SJSA1 (cell line): ENCODE measurements at regions not wholly inside any gene's neighbourhood (a gene's known extent, or its start where the extent isn't known, plus 50 kb on each side); places are given as distances from the start of the nearest gene placed in this dataset.

Experiments
- DNase-seq, 2 experiments: peaks; one replicate each; pipeline ENCODE4 v3.0.0-alpha.2; 2015 to 2020; ENCODE audit warnings: low spot score in 2 of 2, low read depth in 1 of 2
- H3K27ac ChIP-seq: fragments of 250-450 bp; sonication (Bioruptor Pico); 2 replicates; pipeline ENCODE4 v1.5.1; 2020; ENCODE audit warnings: mild to moderate bottlenecking, moderate library complexity
- H3K27me3 ChIP-seq: fragments of 250-450 bp; sonication (Bioruptor Pico); replicated peaks from 2 replicates; pipeline ENCODE4 v1.5.1; 2020; ENCODE audit warnings: mild to moderate bottlenecking, moderate library complexity
- H3K36me3 ChIP-seq: fragments of 250-450 bp; sonication (Bioruptor Pico); 2 replicates; pipeline ENCODE4 v1.5.1; 2020; ENCODE audit warnings: mild to moderate bottlenecking
- H3K4me1 ChIP-seq: fragments of 250-450 bp; sonication (Bioruptor Pico); replicated peaks from 2 replicates; pipeline ENCODE4 v1.6.1; 2021; ENCODE audit warnings: mild to moderate bottlenecking
- H3K4me3 ChIP-seq: fragments of 250-450 bp; sonication (Bioruptor Pico); 2 replicates; pipeline ENCODE4 v1.5.1; 2020; ENCODE audit warnings: mild to moderate bottlenecking
- H3K9me3 ChIP-seq: fragments of 250-450 bp; sonication (Bioruptor Pico); replicated peaks from 2 replicates; pipeline ENCODE4 v1.5.1; 2020; ENCODE audit warnings: mild to moderate bottlenecking

DNA sequence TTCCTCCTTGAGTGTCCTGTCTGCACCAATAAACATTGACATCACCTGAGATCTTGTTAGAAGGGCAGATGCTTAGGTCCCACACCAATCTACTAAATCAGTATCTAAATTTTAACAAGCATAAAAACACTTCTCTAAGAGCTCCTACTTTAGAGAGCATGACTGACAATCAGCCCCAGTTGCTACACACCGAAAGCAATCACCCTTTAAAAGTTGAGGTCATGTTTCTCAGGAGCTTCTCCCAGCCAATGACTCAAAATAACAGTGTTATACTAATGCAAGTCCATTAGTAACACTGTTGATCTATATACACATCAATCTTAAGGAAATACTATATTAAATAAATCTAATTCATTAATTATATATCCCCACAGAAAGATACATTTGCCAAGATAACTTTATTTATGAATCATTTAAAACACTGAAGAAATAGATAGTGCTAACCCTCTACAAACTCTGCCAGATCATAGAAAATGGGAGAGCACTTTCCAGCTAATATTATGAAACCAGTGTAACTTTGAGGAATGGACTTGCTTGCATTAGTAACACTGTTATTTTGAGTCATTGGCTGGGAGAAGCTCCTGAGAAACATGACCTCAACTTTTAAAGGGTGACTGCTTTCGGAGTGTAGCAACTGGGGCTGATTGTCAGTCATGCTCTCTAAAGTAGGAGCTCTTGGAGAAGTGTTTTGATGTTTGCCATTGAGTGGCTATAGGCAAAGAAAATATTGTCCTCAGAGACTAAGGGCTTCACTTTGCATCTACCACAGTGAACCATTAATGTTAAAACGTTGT lies 109.8 kb upstream of the HDX start:
- Histone ChIP-seq H3K27ac (no peak overlapping the region), H3K36me3 (no peaks in the 10 kb centered on the region), H3K27me3 (no peaks in the 10 kb centered on the region), H3K4me1 (no peaks in the 10 kb centered on the region), H3K4me3 (no peak overlapping the region), H3K9me3 (no peaks in the 10 kb centered on the region)
- DNase-seq: no peak

DNA sequence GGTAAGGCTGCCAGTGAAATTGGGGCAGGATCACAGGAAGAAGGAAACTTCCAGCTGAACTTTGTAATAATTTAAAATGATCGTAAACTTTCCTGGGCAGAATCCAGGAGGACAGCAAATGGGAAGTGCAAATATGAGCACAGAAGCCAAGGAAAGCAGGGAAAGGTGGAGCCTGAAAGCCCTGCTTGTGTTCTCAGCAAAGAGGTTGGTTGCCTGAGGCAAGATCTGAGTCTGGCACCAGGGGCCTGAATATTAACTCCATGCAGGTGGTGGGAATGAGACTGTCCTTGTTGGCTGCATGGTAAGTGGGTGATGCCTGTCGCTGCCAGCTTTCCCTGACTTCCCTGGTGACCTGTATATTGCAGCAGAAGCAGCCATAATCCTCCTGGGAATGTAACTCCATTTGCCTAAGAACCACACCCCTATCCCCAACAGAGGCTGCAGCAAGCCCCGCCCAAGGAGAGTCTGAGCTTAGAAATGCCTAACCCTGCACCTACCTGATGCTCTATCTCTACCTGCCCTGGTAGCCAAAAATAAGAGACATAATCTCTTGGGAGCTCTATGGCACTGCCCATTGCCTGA lies 132.0 kb upstream of the HDX start:
- no peak for DNase-seq
- Histone ChIP-seq H3K27ac (no peak overlapping the region), H3K4me1 (no peaks in the 10 kb centered on the region), H3K9me3 (no peaks in the 10 kb centered on the region), H3K27me3 (no peaks in the 10 kb centered on the region), H3K36me3 (no peaks in the 10 kb centered on the region), H3K4me3 (no peak overlapping the region)

DNA sequence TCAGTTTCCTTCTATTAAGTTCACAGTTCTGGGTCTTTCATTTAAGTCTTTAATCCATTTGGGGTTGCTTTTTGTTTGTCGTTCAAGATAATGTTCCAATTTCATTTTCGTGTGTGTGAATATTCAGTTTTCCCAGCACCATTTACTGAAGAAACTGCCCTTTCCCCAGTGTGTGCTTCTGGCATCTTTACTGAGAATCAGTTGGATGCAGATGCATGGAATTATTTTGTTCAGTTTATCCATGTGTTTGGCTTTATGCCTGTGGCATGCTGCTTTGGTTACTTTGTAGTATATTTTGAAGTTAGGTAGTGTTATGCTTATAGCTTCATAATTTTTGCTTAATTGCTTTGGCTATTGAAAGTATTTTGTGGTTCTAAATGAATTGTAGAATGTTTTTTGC lies 163.8 kb upstream of the HDX start:
- Histone ChIP-seq H3K27me3 (no peaks in the 10 kb centered on the region), H3K9me3 (no peaks in the 10 kb centered on the region), H3K36me3 (no peaks in the 10 kb centered on the region), H3K4me1 (no peaks in the 10 kb centered on the region), H3K4me3 (no peak overlapping the region), H3K27ac (no peak overlapping the region)
- no peak for DNase-seq

DNA sequence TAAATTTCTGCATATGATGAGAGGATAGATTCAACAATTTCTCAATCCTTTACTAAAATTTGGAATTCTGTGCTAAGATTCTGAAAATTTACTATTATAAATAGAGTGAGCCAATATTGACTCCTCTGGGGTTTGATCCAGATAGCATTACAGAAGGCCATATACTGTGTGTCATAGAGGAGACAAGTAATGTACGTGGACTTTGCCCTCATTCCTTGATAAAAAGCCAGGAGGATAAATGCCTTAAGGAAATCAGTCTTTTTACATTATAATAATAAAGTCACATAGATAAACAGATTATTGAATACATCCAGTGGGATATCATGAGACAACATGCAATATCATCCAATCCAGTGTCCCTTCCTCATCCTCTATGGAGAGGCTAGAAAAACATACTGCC lies 188.0 kb upstream of the HDX start:
- no peaks in the 10 kb centered on the region for H3K36me3 ChIP-seq
- no peak overlapping the region for H3K27ac ChIP-seq
- no peak for DNase-seq
- H3K27me3 ChIP-seq: no peaks in the 10 kb centered on the region
- no peaks in the 10 kb centered on the region for H3K9me3 ChIP-seq
- no peaks in the 10 kb centered on the region for H3K4me1 ChIP-seq
- no peak overlapping the region for H3K4me3 ChIP-seq

DNA sequence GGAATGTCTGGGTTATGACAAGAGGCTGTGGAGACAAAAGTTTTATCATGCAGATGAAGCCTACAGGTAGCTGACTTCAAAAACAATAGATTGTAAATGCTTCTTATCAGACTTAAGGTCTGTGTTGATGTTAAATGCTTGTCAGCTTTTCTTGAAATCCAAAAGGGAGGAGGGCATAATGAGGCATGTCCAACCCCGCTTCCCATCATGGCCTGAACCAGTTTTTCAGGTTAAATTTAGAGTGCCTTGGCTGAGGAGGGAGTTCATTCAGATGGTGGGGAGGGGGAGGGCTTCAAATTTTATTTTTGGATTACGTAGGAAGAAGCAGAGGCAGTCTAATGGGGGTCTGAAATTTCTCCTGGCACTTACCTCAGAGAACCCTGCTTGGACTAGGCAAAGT lies 207.7 kb upstream of the HDX start:
- Histone ChIP-seq H3K9me3 (no peaks in the 10 kb centered on the region), H3K4me1 (no peaks in the 10 kb centered on the region), H3K36me3 (no peaks in the 10 kb centered on the region), H3K27ac (no peak overlapping the region), H3K4me3 (no peak overlapping the region), H3K27me3 (no peaks in the 10 kb centered on the region)
- DNase-seq: no peak

DNA sequence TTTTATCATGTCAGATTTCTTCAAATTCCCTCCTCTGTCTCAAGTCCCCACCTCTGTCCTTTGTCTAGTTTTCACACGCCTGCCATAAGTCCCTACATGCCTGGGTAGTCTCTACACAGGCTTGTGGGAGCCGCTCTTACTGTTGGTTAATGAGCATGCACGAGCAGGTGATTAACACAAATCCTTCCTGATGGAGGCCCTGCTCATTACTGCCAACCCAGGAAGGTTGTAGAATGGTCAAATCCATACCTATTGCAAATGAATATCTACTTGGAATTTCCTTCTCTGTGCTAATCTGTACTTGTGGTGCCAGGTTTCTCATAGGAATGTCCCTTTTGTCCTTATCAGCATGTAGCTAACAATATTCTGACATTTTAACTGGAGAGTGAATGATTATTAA lies 208.4 kb upstream of the HDX start:
- no peak for DNase-seq
- Histone ChIP-seq H3K27me3 (no peaks in the 10 kb centered on the region), H3K36me3 (no peaks in the 10 kb centered on the region), H3K27ac (no peak overlapping the region), H3K9me3 (no peaks in the 10 kb centered on the region), H3K4me1 (no peaks in the 10 kb centered on the region), H3K4me3 (no peak overlapping the region)

DNA sequence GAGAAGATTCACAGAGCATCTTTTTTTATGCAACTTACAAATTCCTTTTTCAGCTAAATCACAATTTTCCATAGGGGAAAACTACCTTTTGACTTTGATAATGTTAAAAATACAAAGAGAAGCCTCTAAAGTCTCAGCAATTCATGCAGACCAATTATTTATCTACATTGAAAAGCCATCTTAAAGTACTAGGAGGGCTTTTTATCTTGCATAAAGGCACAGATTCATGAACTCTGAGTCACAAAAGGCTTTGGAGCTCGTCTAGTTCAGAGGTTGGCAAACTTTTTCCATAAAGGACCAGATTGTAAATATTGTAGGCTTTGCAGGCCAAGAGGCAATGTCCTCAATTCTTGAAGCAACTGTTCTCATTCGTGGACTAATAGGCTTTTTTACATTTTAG lies 210.4 kb upstream of the HDX start:
- H3K4me1 ChIP-seq: no peaks in the 10 kb centered on the region
- H3K27me3 ChIP-seq: no peaks in the 10 kb centered on the region
- DNase-seq: no peak
- H3K27ac ChIP-seq: no peak overlapping the region
- no peaks in the 10 kb centered on the region for H3K36me3 ChIP-seq
- H3K4me3 ChIP-seq: no peak overlapping the region
- no peaks in the 10 kb centered on the region for H3K9me3 ChIP-seq

DNA sequence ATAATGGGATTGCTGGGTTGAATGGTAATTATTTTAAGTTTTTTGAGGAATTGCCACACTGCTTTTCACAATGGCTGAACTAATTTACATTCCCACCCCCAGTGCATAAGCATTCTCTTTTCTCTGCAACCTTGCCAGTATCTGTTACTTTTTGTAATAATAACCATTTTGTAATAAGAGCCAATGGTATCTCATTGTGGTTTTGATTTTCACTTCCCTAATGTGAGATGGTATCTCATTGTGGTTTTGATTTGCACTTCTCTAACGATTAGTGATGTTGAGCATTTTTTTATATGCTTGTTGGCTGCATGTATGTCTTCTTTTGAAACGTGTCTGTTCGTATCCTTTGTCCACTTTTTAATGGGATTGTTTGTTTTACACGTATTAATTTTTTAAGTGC lies 213.1 kb upstream of the HDX start:
- Histone ChIP-seq H3K9me3 (no peaks in the 10 kb centered on the region), H3K4me1 (no peaks in the 10 kb centered on the region), H3K36me3 (no peaks in the 10 kb centered on the region), H3K27ac (no peak overlapping the region), H3K4me3 (no peak overlapping the region), H3K27me3 (no peaks in the 10 kb centered on the region)
- DNase-seq: no peak

DNA sequence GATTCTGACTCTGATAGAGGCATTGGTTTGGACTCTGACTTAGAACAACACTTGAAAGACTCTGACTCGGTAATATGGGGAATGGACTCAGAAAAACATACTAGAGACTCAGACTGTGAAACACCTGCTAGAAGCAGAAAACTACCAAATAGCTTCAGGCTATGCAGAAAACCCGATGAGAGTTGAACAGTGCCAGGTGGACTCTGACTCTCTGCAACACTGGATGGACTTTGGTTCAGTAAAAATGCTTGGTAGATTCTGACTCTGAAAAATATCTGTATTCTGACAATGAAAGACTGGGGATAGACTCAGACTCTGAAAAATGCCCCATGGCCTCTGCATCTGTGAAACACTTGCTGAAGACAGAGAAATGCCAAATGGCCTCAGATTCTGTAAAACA lies 215.1 kb upstream of the HDX start:
- DNase-seq: no peak
- Histone ChIP-seq H3K9me3 (no peaks in the 10 kb centered on the region), H3K4me1 (no peaks in the 10 kb centered on the region), H3K27me3 (no peaks in the 10 kb centered on the region), H3K4me3 (no peak overlapping the region), H3K27ac (no peak overlapping the region), H3K36me3 (no peaks in the 10 kb centered on the region)

DNA sequence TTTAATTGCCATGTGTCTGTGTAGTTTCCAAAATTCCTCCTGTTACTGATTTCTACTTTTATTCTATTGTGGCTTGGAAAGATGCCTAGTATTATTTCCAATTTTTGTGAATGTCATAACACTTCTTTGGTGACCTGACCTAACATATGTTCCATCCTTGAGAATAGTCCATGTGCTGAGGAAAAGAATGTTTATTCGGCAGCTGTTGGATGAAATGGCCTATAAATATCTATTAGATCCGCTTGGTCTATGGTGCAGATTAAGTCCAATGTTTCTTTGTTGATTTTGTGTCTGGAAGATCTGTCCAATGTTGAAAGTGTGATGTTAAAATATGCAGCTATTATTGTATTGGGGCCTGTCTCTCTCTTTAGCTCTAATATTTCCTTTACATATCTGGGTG lies 219.2 kb upstream of the HDX start:
- no peak overlapping the region for H3K27ac ChIP-seq
- H3K36me3 ChIP-seq: no peaks in the 10 kb centered on the region
- no peaks in the 10 kb centered on the region for H3K9me3 ChIP-seq
- H3K4me1 ChIP-seq: no peaks in the 10 kb centered on the region
- no peak overlapping the region for H3K4me3 ChIP-seq
- no peaks in the 10 kb centered on the region for H3K27me3 ChIP-seq
- no peak for DNase-seq

DNA sequence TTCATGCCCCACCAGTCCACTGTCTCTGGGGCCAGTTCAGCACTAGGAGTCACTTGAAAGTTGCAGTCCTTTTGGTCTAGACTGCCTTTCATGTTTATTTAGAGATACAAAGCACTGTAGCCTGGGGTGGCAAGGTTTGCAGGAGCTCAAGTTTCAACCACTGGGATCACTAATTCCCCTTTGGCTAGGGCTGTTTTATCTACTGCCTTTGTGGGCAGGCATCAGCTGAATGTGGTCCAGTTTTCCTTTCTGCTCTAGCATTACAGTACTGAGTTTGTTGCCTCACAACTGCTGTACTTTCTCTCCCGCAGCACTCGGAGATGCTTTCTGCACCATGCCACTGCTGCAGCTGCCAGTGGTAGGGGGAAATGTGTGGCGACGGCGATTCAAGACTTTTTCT lies 222.3 kb upstream of the HDX start:
- DNase-seq: no peak

DNA sequence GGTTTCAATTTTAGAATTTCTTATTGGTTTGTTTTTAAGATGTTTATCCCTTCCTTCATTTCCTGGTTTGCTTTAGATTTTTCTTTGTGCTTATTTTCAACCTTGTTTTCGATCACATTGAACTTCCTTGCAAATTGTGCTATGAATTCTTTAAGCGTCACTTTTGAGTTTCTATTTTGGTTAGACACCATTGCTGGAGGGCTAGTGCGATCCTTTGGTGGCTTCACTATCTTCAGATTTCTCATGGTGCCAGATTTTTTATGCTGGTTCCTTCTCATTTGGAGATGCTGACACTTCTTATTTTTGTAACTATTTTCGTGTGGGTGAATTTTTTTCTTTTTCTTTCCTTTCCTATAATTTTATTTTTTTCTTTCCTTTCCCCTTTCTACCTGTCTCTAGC lies 227.2 kb upstream of the HDX start:
- Histone ChIP-seq H3K9me3 (no peaks in the 10 kb centered on the region), H3K36me3 (no peaks in the 10 kb centered on the region), H3K4me3 (no peak overlapping the region), H3K27ac (no peak overlapping the region), H3K27me3 (no peaks in the 10 kb centered on the region), H3K4me1 (no peaks in the 10 kb centered on the region)
- no peak for DNase-seq

More for the DNA sequence above, 222.3 kb upstream of the HDX start:
- Histone ChIP-seq H3K27ac (no peak overlapping the region), H3K36me3 (no peaks in the 10 kb centered on the region), H3K27me3 (no peaks in the 10 kb centered on the region), H3K9me3 (no peaks in the 10 kb centered on the region), H3K4me3 (no peak overlapping the region), H3K4me1 (no peaks in the 10 kb centered on the region)

DNA sequence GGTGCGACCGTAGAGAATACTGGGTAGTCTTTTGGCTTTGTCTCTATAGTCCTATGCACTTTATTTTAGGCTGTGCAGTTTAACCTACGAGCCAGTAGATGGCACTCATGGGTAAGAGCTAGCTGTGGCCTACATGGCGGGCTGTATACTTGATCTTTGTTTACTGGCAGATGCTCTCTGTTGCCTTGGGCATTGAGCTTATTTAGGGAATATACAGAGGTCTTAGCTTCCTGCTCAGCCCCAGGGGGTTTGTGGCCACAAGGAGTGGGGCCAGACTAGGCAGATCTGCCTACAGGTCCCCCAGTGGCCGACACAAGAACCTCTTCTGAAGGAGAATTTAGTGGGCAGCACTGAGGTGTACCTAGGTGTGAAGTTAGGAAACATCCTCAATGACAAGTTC lies 227.6 kb upstream of the HDX start:
- H3K27ac ChIP-seq: no peak overlapping the region
- DNase-seq: peak in 1 of 2 experiments; percentile 0

DNA sequence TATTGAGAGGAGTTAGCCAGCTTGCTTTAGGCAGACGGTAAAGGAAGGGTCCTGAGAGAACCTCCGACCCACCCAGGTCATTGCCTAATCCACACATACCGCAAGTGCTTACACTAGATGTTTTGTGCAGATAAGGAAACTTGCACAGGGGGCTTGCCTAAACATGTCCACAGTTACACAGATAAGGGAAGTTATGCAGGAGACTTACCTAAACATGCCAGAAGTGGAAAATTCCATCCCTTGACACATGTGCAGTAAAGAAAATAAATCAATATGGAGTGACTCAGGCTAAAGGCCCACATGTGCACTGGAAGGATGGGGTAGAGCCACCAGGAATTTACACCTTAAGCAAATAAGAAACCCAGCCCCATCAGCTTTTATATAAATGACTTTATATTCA lies 232.8 kb upstream of the HDX start:
- H3K36me3 ChIP-seq: no peaks in the 10 kb centered on the region
- H3K4me1 ChIP-seq: no peaks in the 10 kb centered on the region
- no peak overlapping the region for H3K4me3 ChIP-seq
- no peak overlapping the region for H3K27ac ChIP-seq
- H3K27me3 ChIP-seq: no peaks in the 10 kb centered on the region
- DNase-seq: no peak
- no peaks in the 10 kb centered on the region for H3K9me3 ChIP-seq

More for the DNA sequence above, 227.6 kb upstream of the HDX start:
- Histone ChIP-seq H3K9me3 (no peaks in the 10 kb centered on the region), H3K4me1 (no peaks in the 10 kb centered on the region), H3K27me3 (no peaks in the 10 kb centered on the region), H3K4me3 (no peak overlapping the region), H3K36me3 (no peaks in the 10 kb centered on the region)

DNA sequence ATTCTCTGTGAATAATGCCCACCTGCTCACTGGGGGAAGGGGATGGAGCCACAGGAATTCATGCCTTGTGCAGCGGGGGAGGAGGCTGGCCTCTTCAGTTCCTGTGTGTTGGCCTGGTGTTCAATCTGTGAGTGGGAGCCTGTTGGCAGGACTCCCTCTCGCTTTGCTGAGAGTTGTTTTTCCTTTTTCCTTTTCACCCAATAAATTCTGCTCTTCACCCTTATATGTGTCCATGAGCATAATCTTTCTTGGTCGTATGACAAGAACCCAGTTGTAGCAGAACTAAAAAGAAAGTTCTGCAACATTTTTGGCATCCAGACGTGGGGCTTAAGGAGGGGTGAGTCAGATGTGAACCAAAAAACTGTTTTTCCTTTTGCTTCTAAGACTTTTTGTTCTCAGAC lies 235.2 kb upstream of the HDX start:
- no peaks in the 10 kb centered on the region for H3K4me1 ChIP-seq
- no peak for DNase-seq
- H3K27ac ChIP-seq: no peak overlapping the region
- H3K4me3 ChIP-seq: no peak overlapping the region
- H3K36me3 ChIP-seq: no peaks in the 10 kb centered on the region
- no peaks in the 10 kb centered on the region for H3K9me3 ChIP-seq
- H3K27me3 ChIP-seq: no peaks in the 10 kb centered on the region
